ENCODE measurements at regions not wholly inside any gene's neighbourhood (a gene's known extent, or its start where the extent isn't known, plus 50 kb on each side); places are given as distances from the start of the nearest gene placed in this dataset.

- DNase-seq, result no peak
Observed at GRCh38 chr5:3312299-3312698, 283.3 kb upstream of the IRX1 start.

- DNase-seq, result no peak
Observed at GRCh38 chr5:3311433-3311832, 284.2 kb upstream of the IRX1 start.

DNA sequence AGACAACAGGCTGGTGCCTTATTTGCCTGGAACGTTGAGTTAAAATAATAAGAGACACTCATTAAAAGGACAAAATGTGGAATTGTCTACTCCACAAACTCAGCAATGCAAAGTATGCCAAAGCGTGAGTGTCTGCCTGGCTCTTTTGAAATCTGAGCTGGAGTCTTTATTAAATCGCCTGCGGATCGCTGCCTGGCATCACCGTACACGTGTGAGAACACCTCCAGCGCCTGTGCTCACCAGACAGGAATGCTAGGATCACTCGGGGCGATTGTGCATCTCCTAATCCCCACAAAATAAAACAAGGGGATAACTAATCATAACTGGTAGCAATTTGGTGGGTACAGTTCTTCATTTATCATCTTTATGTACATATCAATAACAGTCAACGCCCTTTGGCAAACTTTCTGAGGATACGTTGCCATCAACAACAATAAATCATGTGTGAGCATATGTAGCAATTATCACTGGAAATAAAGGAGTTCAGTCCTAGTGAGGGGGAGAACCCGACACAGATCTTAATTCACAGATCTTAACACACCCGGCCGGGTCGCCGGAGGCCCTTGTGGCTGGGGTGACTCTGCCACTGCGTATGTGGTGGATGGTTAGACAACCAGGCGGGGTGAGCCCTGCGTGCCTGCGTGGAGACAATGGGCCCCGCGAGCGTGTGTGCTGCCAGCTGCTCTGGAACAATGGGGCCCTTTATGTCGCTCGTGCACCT lies 284.9 kb upstream of the IRX1 start:
- peak; percentile 4 for DNase-seq

DNA sequence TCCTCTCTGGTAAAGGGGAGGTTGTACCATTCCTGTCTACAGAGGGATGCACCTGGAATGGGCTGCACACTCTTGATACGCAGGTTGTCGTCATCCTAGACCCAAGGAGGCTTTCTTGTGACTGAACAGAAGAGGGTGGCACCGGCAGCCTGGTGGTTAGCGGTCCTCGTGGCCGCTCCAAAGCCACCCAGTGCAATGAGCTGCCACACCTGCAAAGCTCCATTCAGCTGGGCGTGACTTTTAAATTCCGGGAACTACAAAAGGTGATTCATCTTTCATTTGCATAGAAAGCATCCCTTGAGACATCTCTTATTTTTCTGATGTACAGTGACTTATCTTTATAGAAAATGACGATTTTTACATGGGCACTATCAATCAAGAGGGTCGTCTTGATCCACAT lies 286.1 kb upstream of the IRX1 start:
- no peak for DNase-seq

DNA sequence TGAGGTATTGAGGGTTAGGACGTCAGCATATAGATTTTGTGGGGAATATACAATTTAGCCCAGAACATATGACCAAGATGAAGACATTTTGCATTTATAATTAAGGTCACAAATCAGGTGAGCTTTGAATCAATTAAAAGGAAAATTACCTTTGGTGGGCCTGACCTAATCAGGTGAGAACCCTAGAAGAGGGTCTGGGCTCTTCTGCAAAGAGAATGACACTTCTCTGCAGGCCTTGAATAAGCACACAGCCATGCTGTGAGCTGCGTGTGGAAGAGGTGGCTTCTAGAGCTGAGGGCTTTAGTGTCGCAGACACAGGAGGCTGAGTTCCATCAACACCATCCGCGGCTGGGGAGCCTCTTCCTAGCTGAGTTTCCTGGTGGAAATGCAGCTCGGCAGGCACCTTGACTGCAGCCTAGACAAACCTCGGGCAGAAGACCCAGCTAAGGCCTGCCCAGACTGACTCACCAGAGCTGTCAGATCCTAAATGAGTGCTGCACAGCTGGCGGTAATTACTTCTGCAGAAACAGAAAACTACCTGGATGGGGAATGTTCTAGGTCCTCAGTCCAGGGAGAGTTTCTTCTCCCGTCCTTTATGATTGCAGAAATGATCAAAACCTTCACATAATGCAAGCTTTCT lies 287.5 kb upstream of the IRX1 start:
- no peak for DNase-seq

- no peak for DNase-seq
Observed at GRCh38 chr5:3305432-3305831, 290.2 kb upstream of the IRX1 start.

DNA sequence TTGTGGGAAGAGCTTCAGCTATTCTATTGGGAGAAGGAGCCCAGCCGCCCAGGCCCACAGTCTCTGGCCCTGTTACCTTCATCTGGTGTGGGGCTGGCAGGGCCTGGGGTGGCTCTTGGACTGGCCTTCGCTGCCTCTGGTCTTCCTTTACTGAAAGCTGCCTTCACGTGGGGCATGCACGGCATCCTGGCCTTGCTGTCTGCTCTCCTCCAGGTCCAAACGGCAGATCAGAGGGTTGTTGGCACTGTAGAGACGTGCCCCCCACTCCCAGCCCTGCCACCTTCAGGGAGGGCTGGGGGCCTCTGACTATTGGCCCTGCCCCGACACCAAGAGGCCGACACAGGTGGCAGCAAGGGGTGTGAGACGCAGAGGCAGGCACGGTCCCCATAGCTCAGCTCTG lies 291.3 kb upstream of the IRX1 start:
- no peak for DNase-seq

- no peak for DNase-seq
Observed at GRCh38 chr5:3303777-3304176, 291.9 kb upstream of the IRX1 start.

- no peak for DNase-seq
Observed at GRCh38 chr5:3302228-3302627, 293.4 kb upstream of the IRX1 start.

- no peak for DNase-seq
Observed at GRCh38 chr5:3301306-3301705, 294.3 kb upstream of the IRX1 start.

- DNase-seq, result no peak
Observed at GRCh38 chr5:3300726-3301125, 294.9 kb upstream of the IRX1 start.

- DNase-seq, result no peak
Observed at GRCh38 chr5:3299441-3299840, 296.2 kb upstream of the IRX1 start.

DNA sequence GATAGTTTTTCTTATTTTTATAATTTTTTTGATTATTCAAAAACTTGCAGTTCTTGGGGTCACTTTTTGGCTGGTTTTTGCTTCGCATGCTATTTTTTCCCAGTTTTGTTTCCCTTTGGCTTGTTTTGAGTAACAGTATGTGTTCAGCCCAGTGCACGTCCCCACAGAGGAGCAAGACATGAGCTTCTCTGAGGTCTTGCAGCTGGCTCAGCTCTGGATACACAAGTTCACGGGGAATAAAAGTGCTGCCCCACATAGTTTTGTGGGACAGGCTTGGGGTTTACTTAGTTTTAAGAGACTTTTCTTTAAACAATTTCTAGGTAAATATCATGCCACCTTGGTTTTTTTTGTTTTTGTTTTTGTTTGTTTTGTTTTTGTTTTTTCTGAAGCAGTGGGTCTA lies 297.8 kb upstream of the IRX1 start:
- no peak for DNase-seq

- no peak for DNase-seq
Observed at GRCh38 chr5:3288325-3288724, 307.3 kb upstream of the IRX1 start.

- DNase-seq, result no peak
Observed at GRCh38 chr5:3287516-3287915, 308.1 kb upstream of the IRX1 start.

- DNase-seq, result no peak
Observed at GRCh38 chr5:3285621-3286020, 310.0 kb upstream of the IRX1 start.

DNA sequence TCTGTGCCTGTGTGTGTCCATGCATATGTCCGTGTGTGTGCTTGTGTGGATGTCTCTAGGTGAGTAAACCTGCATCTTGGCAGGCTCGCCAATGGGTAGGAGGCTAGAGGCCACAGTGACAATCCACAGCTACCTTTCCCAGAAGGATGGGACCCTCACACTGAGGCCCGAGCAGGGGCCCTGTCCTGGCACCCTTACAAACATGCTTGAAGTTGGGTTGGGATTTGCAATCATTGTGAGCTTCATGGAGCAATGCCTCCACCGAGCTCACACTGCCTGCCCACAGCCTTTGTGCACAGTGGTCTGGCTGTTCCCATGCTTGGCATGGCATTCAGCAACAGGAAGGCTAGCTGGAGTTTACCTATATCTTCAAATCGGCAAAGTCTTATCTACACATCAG lies 311.1 kb upstream of the IRX1 start:
- DNase-seq, result no peak

- DNase-seq, result no peak
Observed at GRCh38 chr5:3282841-3283240, 312.8 kb upstream of the IRX1 start.

- DNase-seq, result no peak
Observed at GRCh38 chr5:3281366-3281765, 314.3 kb upstream of the IRX1 start.

DNA sequence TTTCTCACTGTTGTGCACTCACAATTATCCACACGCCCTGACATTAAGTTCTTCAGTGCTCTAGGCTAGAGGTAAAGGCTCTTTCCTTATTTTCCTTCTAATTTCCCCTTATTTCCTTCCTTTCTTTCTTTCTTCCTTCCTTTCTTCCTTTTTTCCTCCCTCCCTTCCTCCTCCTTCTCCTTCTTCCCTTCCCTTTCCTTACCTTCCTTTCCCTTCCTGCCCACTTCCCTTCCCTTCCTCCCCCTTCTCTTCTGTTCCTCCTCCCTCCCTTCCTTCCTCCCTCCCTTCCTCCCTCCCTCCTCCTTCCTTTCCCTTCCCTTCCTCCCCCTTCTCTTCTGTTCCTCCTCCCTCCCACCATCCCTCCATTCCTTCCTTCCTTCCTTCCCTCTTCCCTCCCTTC lies 317.0 kb upstream of the IRX1 start:
- DNase-seq, result no peak

DNA sequence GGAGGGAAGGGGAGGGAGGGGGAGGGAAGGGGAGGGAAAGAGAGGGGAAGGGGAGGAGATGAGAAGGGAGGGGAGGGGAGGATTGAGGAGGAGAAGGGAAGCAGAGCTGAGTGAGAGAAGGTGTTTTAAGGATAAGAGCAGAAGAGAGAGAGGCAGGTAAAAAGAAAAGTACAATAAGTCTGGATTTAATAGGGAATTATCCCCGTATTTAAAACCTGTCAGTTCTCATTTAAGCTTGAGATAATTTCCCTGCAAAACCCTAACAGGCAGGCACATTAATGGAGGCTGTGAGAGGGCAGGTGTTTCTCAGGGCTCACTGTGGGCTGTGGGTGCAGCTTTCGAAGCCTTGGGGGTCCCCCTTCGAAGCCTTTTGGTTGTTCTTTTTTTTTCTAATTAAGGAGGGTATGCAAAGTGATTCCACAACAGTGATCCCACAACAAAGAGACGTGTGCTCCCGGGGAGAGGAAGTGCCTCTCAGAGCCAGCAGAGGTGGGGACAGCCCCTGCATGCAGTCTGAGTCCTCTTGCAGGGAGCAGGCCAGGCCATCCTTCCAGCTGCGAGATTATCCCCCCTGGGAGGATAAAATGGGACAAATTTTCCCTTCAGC lies 317.9 kb upstream of the IRX1 start:
- DNase-seq, result no peak

GRCh38 chr5:3276896-3277295 lies 318.7 kb upstream of the IRX1 start:
- no peak for DNase-seq

DNA sequence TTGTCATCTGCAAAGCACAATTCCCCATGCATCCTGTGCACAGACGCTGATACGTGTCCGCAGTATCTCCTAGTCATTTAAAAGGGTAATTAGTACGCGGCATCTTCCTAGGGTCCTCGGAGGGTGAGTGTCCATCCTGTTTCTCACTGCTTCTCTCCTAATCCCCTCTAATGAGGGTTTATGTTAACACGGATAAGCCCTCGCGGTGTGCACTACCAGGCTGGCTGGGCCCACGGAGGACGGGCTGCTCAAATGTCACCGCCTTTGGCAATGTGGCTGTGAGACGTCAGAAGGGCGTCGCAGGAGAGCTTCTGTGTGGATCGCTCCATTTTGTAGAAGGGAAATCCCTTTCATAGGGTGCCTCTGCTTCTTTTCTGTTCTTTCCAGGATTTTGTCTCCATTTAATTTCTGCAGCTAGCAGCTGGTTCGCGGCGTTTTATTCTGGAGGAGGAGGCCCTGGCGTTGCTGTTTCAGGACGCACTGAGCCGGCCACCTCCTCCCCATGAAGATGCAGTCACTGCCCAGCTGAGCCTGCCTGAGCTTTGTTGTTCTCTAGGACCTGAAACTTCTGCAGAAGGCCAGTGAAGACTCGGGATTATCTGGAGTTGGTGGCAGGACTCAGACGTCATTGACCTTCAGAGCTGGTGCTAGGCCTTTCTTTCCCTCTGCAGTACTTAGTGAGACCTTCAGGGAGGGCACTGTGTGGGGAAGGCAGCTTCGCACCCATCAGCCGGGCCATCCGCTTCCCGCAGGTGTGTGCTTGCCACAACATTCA lies 326.1 kb upstream of the IRX1 start:
- no peak for DNase-seq
